Natural killer cell (primary cell): ENCODE measurements at regions not wholly inside any gene's neighbourhood (a gene's known extent, or its start where the extent isn't known, plus 50 kb on each side); places are given as distances from the start of the nearest gene placed in this dataset.

ENCODE experiments used
- ATAC-seq, 3 donors: fragments of 150-1000 bp in 2 of 3; fragments of 200-7000 bp in 1 of 3; cut with Tn5 transposase; 1 replicate in 1 of 3; 2 replicates in 2 of 3; pipeline ENCODE4 v1.10.0; 2021; ENCODE audit warnings: mild to moderate bottlenecking in 2 of 3, moderate library complexity in 2 of 3
- DNase-seq, 2 donors: peaks; one replicate each; pipeline versions ENCODE4 v3.0.0 to v3.0.0-alpha.2; 2013 to 2021; ENCODE audit warnings: mixed read lengths in 1 of 2
- H3K27ac ChIP-seq: one replicate; pipeline ENCODE4 v1.5.1; 2013; ENCODE audit warnings: mild to moderate bottlenecking, low read length
- H3K27me3 ChIP-seq: one replicate; pipeline ENCODE4 v1.6.1; 2013; ENCODE audit warnings: low read length; ENCODE audit not compliant: control insufficient read depth, insufficient read depth
- H3K36me3 ChIP-seq: one replicate; pipeline ENCODE4 v1.6.1; 2013; ENCODE audit warnings: low read length; ENCODE audit not compliant: control insufficient read depth, insufficient read depth
- H3K4me1 ChIP-seq: one replicate; pipeline ENCODE4 v1.6.1; 2013; ENCODE audit warnings: low read length; ENCODE audit not compliant: control insufficient read depth, insufficient read depth
- H3K4me3 ChIP-seq: one replicate; pipeline ENCODE4 v1.5.1; 2013; ENCODE audit warnings: low read length
- H3K9me3 ChIP-seq: one replicate; pipeline ENCODE4 v1.6.1; 2013; ENCODE audit warnings: low read length; ENCODE audit not compliant: control insufficient read depth, insufficient read depth
- H3K27ac Mint-ChIP-seq, 2 donors: one replicate each; pipeline ENCODE4 v1.8.0; 2022; ENCODE audit warnings: mild to moderate bottlenecking in 2 of 2, mixed read lengths in 2 of 2, moderate library complexity in 1 of 2
- H3K27me3 Mint-ChIP-seq, 2 donors: one replicate each; pipeline ENCODE4 v1.8.0; 2022; ENCODE audit warnings: low read depth in 2 of 2, mixed read lengths in 2 of 2
- H3K36me3 Mint-ChIP-seq: one replicate; pipeline ENCODE4 v1.8.0; 2022; ENCODE audit warnings: mixed read lengths
- H3K4me1 Mint-ChIP-seq, 2 donors: one replicate each; pipeline ENCODE4 v1.8.0; 2022; ENCODE audit warnings: mixed read lengths in 2 of 2
- H3K4me3 Mint-ChIP-seq: one replicate; pipeline ENCODE4 v1.8.0; 2022; ENCODE audit warnings: mild to moderate bottlenecking, moderate library complexity, mixed read lengths
- H3K9me3 Mint-ChIP-seq, 2 donors: one replicate each; pipeline ENCODE4 v1.8.0; 2022; ENCODE audit warnings: mixed read lengths in 2 of 2
- WGBS: methylation state at CpG from one replicate; pipeline ENCODE4 v1.1.7; 2013; ENCODE audit warnings: missing lambda C conversion rate; ENCODE audit not compliant: insufficient coverage; 5-methylcytosine and 5-hydroxymethylcytosine counted together
- intact Hi-C: fragments of 100-400 bp; cut with micrococcal nuclease; formaldehyde crosslinking; loops from one replicate; pipeline ENCODE4 v1.14.2; 2022
- TF ChIP-seq, protein P1 (sequence below): fragments of 200-600 bp; IDR thresholded peaks from one replicate; pipeline ENCODE4 v1.8.0; 2022; ENCODE audit warnings: antibody characterized with exemption

DNA sequence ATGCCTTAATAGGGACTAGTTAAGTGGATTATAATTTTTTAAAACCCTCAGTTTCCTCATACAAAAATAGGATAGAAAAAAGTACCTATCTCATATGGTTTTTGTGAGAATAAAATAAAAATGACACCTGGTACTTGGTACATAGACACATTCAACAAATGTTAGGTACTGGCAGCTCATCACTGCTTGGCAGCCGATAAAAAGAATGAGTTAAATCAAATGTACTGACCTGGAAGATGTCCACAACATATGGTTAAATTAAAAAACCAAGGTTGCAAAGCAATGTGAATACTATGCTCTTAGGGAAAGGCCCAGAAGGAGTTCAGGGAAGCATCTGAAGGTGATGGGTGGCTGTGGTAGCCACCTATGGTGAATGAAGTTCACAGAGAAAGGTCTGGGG lies 64.9 kb upstream of the SMYD2 start:
- Histone ChIP-seq H3K27me3 (peaks cover 5% of the 10 kb centered on the region), H3K27ac (no peak overlapping the region), H3K4me3 (no peak overlapping the region), H3K9me3 (no peaks in the 10 kb centered on the region), H3K4me1 (no peaks in the 10 kb centered on the region), H3K36me3 (no peaks in the 10 kb centered on the region)
- WGBS, result 100% methylated on average over 1 of the region's 1 CpG
- no peaks in the 10 kb centered on the region for H3K9me3 Mint-ChIP-seq
- H3K36me3 Mint-ChIP-seq, result no peaks in the 10 kb centered on the region
- no peak overlapping the region for H3K4me3 Mint-ChIP-seq
- TF ChIP-seq, protein P1, sequence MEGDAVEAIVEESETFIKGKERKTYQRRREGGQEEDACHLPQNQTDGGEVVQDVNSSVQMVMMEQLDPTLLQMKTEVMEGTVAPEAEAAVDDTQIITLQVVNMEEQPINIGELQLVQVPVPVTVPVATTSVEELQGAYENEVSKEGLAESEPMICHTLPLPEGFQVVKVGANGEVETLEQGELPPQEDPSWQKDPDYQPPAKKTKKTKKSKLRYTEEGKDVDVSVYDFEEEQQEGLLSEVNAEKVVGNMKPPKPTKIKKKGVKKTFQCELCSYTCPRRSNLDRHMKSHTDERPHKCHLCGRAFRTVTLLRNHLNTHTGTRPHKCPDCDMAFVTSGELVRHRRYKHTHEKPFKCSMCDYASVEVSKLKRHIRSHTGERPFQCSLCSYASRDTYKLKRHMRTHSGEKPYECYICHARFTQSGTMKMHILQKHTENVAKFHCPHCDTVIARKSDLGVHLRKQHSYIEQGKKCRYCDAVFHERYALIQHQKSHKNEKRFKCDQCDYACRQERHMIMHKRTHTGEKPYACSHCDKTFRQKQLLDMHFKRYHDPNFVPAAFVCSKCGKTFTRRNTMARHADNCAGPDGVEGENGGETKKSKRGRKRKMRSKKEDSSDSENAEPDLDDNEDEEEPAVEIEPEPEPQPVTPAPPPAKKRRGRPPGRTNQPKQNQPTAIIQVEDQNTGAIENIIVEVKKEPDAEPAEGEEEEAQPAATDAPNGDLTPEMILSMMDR, result no peak
- intact Hi-C loops, result no loop called here
- peaks cover 29 to 32% of the 10 kb centered on the region in 2 donors for H3K27me3 Mint-ChIP-seq
- no peak for DNase-seq
- ATAC-seq, result no peak
- peaks cover 0 to 5% of the 10 kb centered on the region in 2 donors for H3K4me1 Mint-ChIP-seq
- H3K27ac Mint-ChIP-seq, result no peak overlapping the region

GRCh38 chr1:214216779-214217178 lies 64.2 kb upstream of the SMYD2 start:
- Histone ChIP-seq H3K36me3 (no peaks in the 10 kb centered on the region), H3K4me3 (no peak overlapping the region), H3K4me1 (no peaks in the 10 kb centered on the region), H3K27me3 (peaks cover 5% of the 10 kb centered on the region), H3K9me3 (no peaks in the 10 kb centered on the region), H3K27ac (no peak overlapping the region)
- Mint-ChIP-seq H3K36me3 (no peaks in the 10 kb centered on the region), H3K9me3 (no peaks in the 10 kb centered on the region), H3K4me1 (peaks cover 0 to 5% of the 10 kb centered on the region in 2 donors), H3K27me3 (peaks cover 34 to 35% of the 10 kb centered on the region in 2 donors), H3K4me3 (no peak overlapping the region), H3K27ac (no peak overlapping the region)
- intact Hi-C loops, result no loop called here
- DNase-seq (no peak), ATAC-seq (no peak)
- TF ChIP-seq, protein P1, result no peak

DNA sequence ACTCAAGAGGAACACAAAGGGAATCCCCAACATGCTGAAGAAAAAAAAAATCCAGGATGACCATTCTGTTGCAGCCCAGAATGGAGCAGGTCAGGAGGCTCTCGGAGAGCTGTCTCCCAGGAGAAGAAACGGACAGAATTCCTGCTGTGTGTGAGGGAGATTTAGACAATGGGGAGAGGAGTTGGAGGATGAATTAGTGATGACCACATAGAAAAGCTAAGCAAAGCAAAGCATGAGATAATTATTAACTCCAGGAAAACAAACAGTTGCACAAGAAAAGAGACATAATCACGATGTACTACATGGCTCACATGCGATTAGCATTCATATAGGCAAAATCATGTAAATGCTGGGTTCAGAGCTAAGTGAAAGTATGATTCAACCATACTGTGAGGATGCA lies 61.1 kb upstream of the SMYD2 start:
- no peak overlapping the region for H3K27ac ChIP-seq
- no peak overlapping the region for H3K4me3 Mint-ChIP-seq
- DNase-seq, result no peak
- peaks cover 28 to 39% of the 10 kb centered on the region in 2 donors for H3K27me3 Mint-ChIP-seq
- no peaks in the 10 kb centered on the region for H3K4me1 ChIP-seq
- TF ChIP-seq, protein P1, result no peak
- H3K9me3 Mint-ChIP-seq, result no peaks in the 10 kb centered on the region
- H3K27ac Mint-ChIP-seq, result no peak overlapping the region
- H3K4me1 Mint-ChIP-seq, result no peaks in the 10 kb centered on the region
- WGBS, result 92% methylated on average over 4 of the region's 4 CpGs
- no peak overlapping the region for H3K4me3 ChIP-seq
- H3K36me3 Mint-ChIP-seq, result no peaks in the 10 kb centered on the region
- H3K9me3 ChIP-seq, result no peaks in the 10 kb centered on the region
- no peaks in the 10 kb centered on the region for H3K36me3 ChIP-seq
- no peaks in the 10 kb centered on the region for H3K27me3 ChIP-seq
- ATAC-seq, result no peak
- intact Hi-C loops, result no loop called here

GRCh38 chr1:214220891-214221290 lies 60.1 kb upstream of the SMYD2 start:
- DNase-seq, result no peak
- H3K9me3 Mint-ChIP-seq, result no peaks in the 10 kb centered on the region
- Histone ChIP-seq H3K9me3 (no peaks in the 10 kb centered on the region), H3K36me3 (no peaks in the 10 kb centered on the region), H3K27ac (no peak overlapping the region), H3K4me3 (no peak overlapping the region), H3K4me1 (no peaks in the 10 kb centered on the region), H3K27me3 (no peaks in the 10 kb centered on the region)
- H3K27me3 Mint-ChIP-seq, result peaks cover 27 to 35% of the 10 kb centered on the region in 2 donors
- no peaks in the 10 kb centered on the region for H3K36me3 Mint-ChIP-seq
- H3K4me1 Mint-ChIP-seq, result no peaks in the 10 kb centered on the region
- no peak overlapping the region for H3K4me3 Mint-ChIP-seq
- intact Hi-C loops, result no loop called here
- TF ChIP-seq, protein P1, result no peak
- no peak for ATAC-seq
- H3K27ac Mint-ChIP-seq, result no peak overlapping the region
- 76% methylated on average over 5 of the region's 5 CpGs for WGBS
